Hepatocyte (in vitro differentiated cells): ENCODE measurements at regions not wholly inside any gene's neighbourhood (a gene's known extent, or its start where the extent isn't known, plus 50 kb on each side); places are given as distances from the start of the nearest gene placed in this dataset.

ENCODE experiments used
- DNase-seq: peaks from one replicate; pipeline ENCODE4 v3.0.0-alpha.2; 2016; ENCODE audit warnings: low spot score
- H2AFZ ChIP-seq: fragments of 200-600 bp; sonication (generic); 2 replicates; pipeline ENCODE4 v1.6.0; 2016; ENCODE audit warnings: antibody characterized with exemption, mild to moderate bottlenecking
- H3K27ac ChIP-seq: fragments of 200-600 bp; sonication (generic); 2 replicates; pipeline ENCODE4 v1.5.1; 2016; ENCODE audit warnings: mild to moderate bottlenecking
- H3K27me3 ChIP-seq: fragments of 200-600 bp; sonication (generic); 2 replicates; pipeline ENCODE4 v1.6.1; 2016
- H3K36me3 ChIP-seq: fragments of 200-600 bp; sonication (generic); replicated peaks from 2 replicates; pipeline ENCODE4 v1.5.1; 2016; ENCODE audit warnings: low read depth; ENCODE audit not compliant: insufficient read depth
- H3K4me1 ChIP-seq: fragments of 200-600 bp; sonication (generic); 2 replicates; pipeline ENCODE4 v1.5.1; 2016; ENCODE audit warnings: mild to moderate bottlenecking, moderate library complexity; ENCODE audit not compliant: insufficient read depth
- H3K4me2 ChIP-seq: fragments of 200-600 bp; sonication (generic); 2 replicates; pipeline ENCODE4 v1.6.0; 2016
- H3K4me3 ChIP-seq: fragments of 200-600 bp; sonication (generic); 2 replicates; pipeline ENCODE4 v1.5.1; 2016; ENCODE audit warnings: mild to moderate bottlenecking
- H3K79me2 ChIP-seq: fragments of 200-600 bp; sonication (generic); 2 replicates; pipeline ENCODE4 v1.6.0; 2017; ENCODE audit warnings: mild to moderate bottlenecking
- H3K9me2 ChIP-seq: fragments of 200-600 bp; sonication (generic); replicated peaks from 2 replicates; pipeline ENCODE4 v1.6.0; 2017; ENCODE audit warnings: mild to moderate bottlenecking; ENCODE audit not compliant: insufficient read depth
- H3K9me3 ChIP-seq: fragments of 200-600 bp; sonication (generic); 2 replicates; pipeline ENCODE4 v1.5.1; 2016; ENCODE audit warnings: low read depth, mild to moderate bottlenecking
- H4K20me1 ChIP-seq: fragments of 200-600 bp; sonication (generic); 2 replicates; pipeline ENCODE4 v1.6.0; 2016; ENCODE audit warnings: mild to moderate bottlenecking; ENCODE audit not compliant: insufficient read depth, poor library complexity, severe bottlenecking
- CTCF ChIP-seq: fragments of 200-600 bp; sonication (generic); IDR thresholded peaks from 2 replicates; pipeline ENCODE4 v1.5.1; 2016; ENCODE audit warnings: antibody characterized with exemption, mild to moderate bottlenecking; ENCODE audit not compliant: poor library complexity
- EZH2 ChIP-seq: fragments of 200-600 bp; sonication (generic); IDR thresholded peaks from 2 replicates; pipeline ENCODE4 v1.6.1; 2016; ENCODE audit warnings: antibody characterized with exemption, mild to moderate bottlenecking, borderline replicate concordance
- EZH2phosphoT487 ChIP-seq: fragments of 200-600 bp; sonication (generic); IDR thresholded peaks from one replicate; pipeline ENCODE4 v1.6.1; 2018; ENCODE audit warnings: antibody characterized with exemption, mild to moderate bottlenecking, low read depth, moderate library complexity; ENCODE audit not compliant: unreplicated experiment, severe bottlenecking
- WGBS: methylation state at CpG from one replicate; pipeline ENCODE4 v1.1.6; 2016; ENCODE audit warnings: low lambda C conversion rate; ENCODE audit errors: missing lambda C conversion rate; 5-methylcytosine and 5-hydroxymethylcytosine counted together

GRCh38 chr5:62960781-62961180 lies 382.2 kb downstream of the LRRC70 start:
- H3K9me3 ChIP-seq: peaks cover 6% of the 10 kb centered on the region
- H3K36me3 ChIP-seq: no peaks in the 10 kb centered on the region
- H3K4me1 ChIP-seq: no peaks in the 10 kb centered on the region
- WGBS: 92% methylated on average over 2 of the region's 2 CpGs
- no peaks in the 10 kb centered on the region for H3K79me2 ChIP-seq
- no peaks in the 10 kb centered on the region for H3K27me3 ChIP-seq
- no peaks in the 10 kb centered on the region for H4K20me1 ChIP-seq
- DNase-seq: no peak
- H3K4me3 ChIP-seq: no peak overlapping the region
- TF ChIP-seq CTCF (no peak), EZH2phosphoT487 (no peak), EZH2 (no peak)
- H2AFZ ChIP-seq: no peak overlapping the region
- no peaks in the 10 kb centered on the region for H3K9me2 ChIP-seq
- H3K4me2 ChIP-seq: no peak overlapping the region
- no peak overlapping the region for H3K27ac ChIP-seq

- WGBS: 86% methylated on average over 2 of the region's 2 CpGs
- Histone ChIP-seq H3K36me3 (no peaks in the 10 kb centered on the region), H3K4me2 (no peak overlapping the region), H3K9me3 (no peaks in the 10 kb centered on the region), H3K4me3 (no peak overlapping the region), H3K27me3 (no peaks in the 10 kb centered on the region), H2AFZ (no peak overlapping the region), H3K27ac (no peak overlapping the region), H3K9me2 (no peaks in the 10 kb centered on the region), H3K79me2 (no peaks in the 10 kb centered on the region), H3K4me1 (no peaks in the 10 kb centered on the region), H4K20me1 (no peaks in the 10 kb centered on the region)
- no peak for DNase-seq
- no peak for TF ChIP-seq CTCF
Observed at GRCh38 chr5:62956597-62956996, 378.0 kb downstream of the LRRC70 start.

- Histone ChIP-seq H4K20me1 (no peaks in the 10 kb centered on the region), H3K4me1 (no peaks in the 10 kb centered on the region), H3K27me3 (no peaks in the 10 kb centered on the region), H3K4me3 (no peak overlapping the region), H3K9me2 (no peaks in the 10 kb centered on the region), H3K36me3 (no peaks in the 10 kb centered on the region), H3K9me3 (no peaks in the 10 kb centered on the region), H2AFZ (no peak overlapping the region), H3K4me2 (no peak overlapping the region), H3K79me2 (no peaks in the 10 kb centered on the region), H3K27ac (no peak overlapping the region)
- TF ChIP-seq EZH2phosphoT487 (no peak), CTCF (no peak), EZH2 (no peak)
- 100% methylated on average over 2 of the region's 2 CpGs for WGBS
- DNase-seq: no peak
Observed at GRCh38 chr5:62954578-62954977, 376.0 kb downstream of the LRRC70 start.

- Histone ChIP-seq H3K27ac (no peak overlapping the region), H4K20me1 (no peaks in the 10 kb centered on the region), H2AFZ (no peak overlapping the region), H3K79me2 (no peaks in the 10 kb centered on the region), H3K27me3 (no peaks in the 10 kb centered on the region), H3K9me3 (no peaks in the 10 kb centered on the region), H3K4me1 (no peaks in the 10 kb centered on the region), H3K36me3 (no peaks in the 10 kb centered on the region), H3K9me2 (no peaks in the 10 kb centered on the region), H3K4me2 (no peak overlapping the region), H3K4me3 (no peak overlapping the region)
- DNase-seq: no peak
- WGBS: 77% methylated on average over 1 of the region's 1 CpG
- no peak for TF ChIP-seq CTCF
- no peak for TF ChIP-seq EZH2
- TF ChIP-seq EZH2phosphoT487: no peak
Observed at GRCh38 chr5:62948301-62948700, 369.7 kb downstream of the LRRC70 start.
